ENCODE measurements at regions not wholly inside any gene's neighbourhood (a gene's known extent, or its start where the extent isn't known, plus 50 kb on each side); places are given as distances from the start of the nearest gene placed in this dataset.
"Not testable (repeated sequence)": the region's sequence is repeated elsewhere in the genome, so short reads cannot be mapped to it uniquely, and the experiment has no call there.

DNA sequence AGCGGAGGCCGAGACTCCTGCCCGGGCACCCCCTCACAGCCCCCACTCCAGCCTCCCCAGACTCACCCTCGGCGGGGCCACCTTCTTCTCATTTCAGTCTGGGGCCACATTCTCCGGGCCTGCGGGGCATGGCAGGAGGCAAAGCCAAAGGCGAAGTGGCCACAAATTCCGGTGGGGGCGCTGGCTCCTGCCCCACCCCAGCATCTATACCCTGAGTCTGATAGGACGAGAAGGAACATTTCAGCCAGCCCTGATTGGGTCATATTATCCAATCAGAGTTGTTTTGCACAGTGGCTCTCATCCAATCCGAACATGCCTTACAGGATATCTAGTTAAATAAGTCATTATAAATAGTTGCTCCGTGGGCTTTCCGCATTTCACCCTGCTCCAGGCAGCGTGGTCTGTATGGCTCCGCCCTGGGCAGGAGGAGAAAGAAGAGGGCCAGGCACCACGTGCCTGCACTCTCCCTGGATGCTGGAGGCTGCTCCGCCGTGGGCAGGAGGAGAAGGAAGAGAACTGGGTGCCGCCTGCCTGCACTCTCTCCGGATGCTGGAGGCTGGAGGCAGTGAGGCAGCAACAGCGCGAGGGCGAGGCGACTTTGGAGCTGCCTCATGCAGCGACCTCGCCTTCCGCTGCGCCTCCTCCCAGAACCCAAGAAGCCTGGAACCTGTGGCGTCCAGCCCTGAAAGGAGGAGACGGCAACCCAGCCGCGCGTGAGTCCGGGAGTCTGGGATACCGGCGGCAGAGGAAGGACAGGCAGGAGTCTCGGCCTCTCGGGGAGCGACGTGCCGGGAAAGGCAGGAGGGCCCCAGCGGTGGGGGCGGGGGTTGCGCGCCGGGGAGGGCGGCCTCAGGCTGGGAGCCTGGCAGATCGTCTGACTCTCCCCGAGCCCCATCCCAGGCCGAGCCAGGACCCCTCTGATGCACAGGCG, 162.9 kb downstream of the ZNF33B start:
- Mint-ChIP-seq H3K9me3 (peaks cover 0 to 2% of the 10 kb centered on the region in 2 donors), H3K4me1 (ENCODE audit: low read depth) (peaks cover 10% of the 10 kb centered on the region), H3K36me3 (ENCODE audit: insufficient read depth in 2 of 2) (peaks cover 0 to 4% of the 10 kb centered on the region in 2 donors), H3K27me3 (ENCODE audit: low read depth) (peaks cover 38% of the 10 kb centered on the region), H3K27ac (no peak overlapping the region), H3K4me3 (peak overlapping the region; percentile 22 to 56)
- DNase-seq: no peak
- no peak for ATAC-seq (replicated peaks in 1 of 2)

DNA sequence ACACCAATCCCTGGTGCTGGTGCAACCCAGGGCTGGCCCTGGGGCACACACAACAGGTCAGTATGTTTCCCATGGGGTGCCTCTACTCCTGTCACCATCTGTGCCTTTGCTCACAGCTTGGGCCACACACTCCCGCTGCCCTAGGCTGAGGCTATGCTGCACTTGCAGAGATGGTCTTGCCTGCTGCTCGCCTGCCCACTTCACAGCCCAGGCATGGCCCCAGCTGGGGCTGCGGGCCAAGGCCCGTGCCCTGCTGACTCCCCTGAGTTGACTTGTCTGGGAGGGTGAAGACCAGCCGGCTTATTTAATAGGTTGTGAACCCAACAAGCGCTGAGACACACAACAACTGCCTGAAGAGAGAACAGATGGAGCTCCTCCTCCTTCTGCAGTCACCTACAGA, 184.1 kb downstream of the ZNF33B start:
- no peaks in the 10 kb centered on the region for H3K27me3 Mint-ChIP-seq (ENCODE audit: low read depth)
- DNase-seq (no peak), ATAC-seq (replicated peaks in 1 of 2) (no peak)
- H3K36me3 Mint-ChIP-seq (ENCODE audit: insufficient read depth in 2 of 2): no peaks in the 10 kb centered on the region
- H3K9me3 Mint-ChIP-seq: peaks cover 2 to 3% of the 10 kb centered on the region in 2 donors
- no peak overlapping the region for H3K27ac Mint-ChIP-seq
- H3K4me1 Mint-ChIP-seq (ENCODE audit: low read depth): no peaks in the 10 kb centered on the region
- no peak overlapping the region for H3K4me3 Mint-ChIP-seq

DNA sequence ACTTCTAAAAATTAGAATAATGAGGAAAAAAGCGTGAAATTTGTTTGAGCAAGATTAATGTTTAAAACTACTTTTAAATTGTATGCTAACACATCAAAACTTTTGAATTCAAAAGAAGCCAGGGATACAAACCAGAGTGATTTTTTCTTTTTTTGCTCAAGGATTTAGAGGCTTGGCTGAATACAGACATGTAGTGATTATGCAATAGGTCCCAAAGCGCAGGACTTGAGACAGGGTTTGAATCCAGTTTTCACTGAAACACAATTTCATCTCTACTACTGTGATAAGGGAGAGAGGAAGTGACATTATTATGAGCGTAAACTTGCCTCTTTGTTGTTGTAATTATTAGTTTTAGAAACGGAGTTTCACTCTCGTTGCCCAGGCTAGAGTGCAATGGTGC, 207.3 kb downstream of the ZNF33B start:
- Mint-ChIP-seq H3K27me3 (ENCODE audit: low read depth) (no peaks in the 10 kb centered on the region), H3K4me1 (ENCODE audit: low read depth) (no peaks in the 10 kb centered on the region), H3K27ac (no peak overlapping the region), H3K4me3 (no peak overlapping the region), H3K36me3 (ENCODE audit: insufficient read depth in 2 of 2) (no peaks in the 10 kb centered on the region), H3K9me3 (no peaks in the 10 kb centered on the region)
- DNase-seq (no peak), ATAC-seq (replicated peaks in 1 of 2) (no peak)

DNA sequence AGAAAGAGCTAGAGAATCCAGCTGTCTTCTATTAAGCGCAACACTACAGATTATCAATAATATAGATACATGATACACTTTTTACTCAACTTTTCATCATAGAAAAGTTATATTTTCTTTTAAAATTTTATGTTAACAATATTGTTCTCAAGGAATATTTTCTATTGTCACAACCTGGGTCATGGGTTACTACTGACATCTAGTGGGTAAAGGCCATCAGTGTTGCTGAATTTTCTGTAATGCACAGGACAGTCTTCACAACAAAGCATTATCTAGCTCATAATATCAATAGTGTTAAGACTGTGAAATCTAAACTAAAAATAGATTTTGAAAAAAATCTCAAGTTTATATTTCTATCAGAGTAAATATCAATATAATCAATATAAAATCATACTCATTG, 209.8 kb downstream of the ZNF33B start:
- Mint-ChIP-seq H3K4me1 (ENCODE audit: low read depth) (no peaks in the 10 kb centered on the region), H3K36me3 (ENCODE audit: insufficient read depth in 2 of 2) (no peaks in the 10 kb centered on the region), H3K27me3 (ENCODE audit: low read depth) (no peaks in the 10 kb centered on the region), H3K27ac (no peak overlapping the region), H3K9me3 (no peaks in the 10 kb centered on the region), H3K4me3 (no peak overlapping the region)
- ATAC-seq (replicated peaks in 1 of 2) (no peak), DNase-seq (no peak)

DNA sequence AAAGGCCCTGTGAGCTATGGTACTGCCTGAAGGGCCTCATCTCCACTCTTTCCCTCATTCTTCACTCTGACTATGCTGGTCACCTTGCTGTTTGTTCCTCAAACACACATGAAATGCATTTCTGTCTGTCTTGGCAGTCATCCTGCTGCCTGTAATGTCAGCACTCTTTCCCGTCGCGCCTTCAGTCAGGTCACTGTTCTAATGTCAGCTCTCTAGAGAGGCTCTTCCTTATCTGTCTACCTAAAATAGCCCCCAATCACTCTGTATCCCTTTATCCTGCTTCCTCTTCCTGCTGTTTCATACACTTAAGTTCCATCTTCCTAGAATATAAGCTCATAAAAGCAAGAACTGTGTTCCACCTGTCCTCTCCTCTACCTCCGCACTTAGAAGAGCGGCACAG, 215.5 kb downstream of the ZNF33B start:
- H3K27me3 Mint-ChIP-seq (ENCODE audit: low read depth): peaks cover 10% of the 10 kb centered on the region
- no peak overlapping the region for H3K4me3 Mint-ChIP-seq
- no peaks in the 10 kb centered on the region for H3K36me3 Mint-ChIP-seq (ENCODE audit: insufficient read depth in 2 of 2)
- H3K9me3 Mint-ChIP-seq: no peaks in the 10 kb centered on the region
- DNase-seq: no peak
- no peaks in the 10 kb centered on the region for H3K4me1 Mint-ChIP-seq (ENCODE audit: low read depth)
- H3K27ac Mint-ChIP-seq: no peak overlapping the region
- ATAC-seq (replicated peaks in 1 of 2): no peak

DNA sequence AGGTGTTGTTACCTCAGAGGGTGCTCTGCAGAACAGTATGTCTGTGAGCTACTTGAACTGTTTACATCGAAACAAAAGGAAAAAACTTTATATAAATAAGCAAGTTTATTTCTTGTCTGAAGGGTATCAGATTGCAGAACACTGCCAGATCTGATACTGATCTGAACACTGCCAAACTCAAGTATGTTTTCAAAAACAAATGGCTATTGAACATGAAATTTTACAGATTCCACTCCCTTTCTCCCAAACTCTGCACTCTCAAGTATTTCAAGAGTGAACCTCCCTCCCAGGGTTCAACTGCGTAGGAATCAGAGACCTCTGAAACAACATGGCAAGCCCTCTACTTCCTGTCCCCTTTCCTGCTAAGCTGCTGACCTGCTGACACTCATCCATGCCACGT, 216.6 kb downstream of the ZNF33B start:
- Mint-ChIP-seq H3K9me3 (no peaks in the 10 kb centered on the region), H3K36me3 (ENCODE audit: insufficient read depth in 2 of 2) (no peaks in the 10 kb centered on the region), H3K4me1 (ENCODE audit: low read depth) (no peaks in the 10 kb centered on the region), H3K27me3 (ENCODE audit: low read depth) (peaks cover 10% of the 10 kb centered on the region), H3K4me3 (no peak overlapping the region), H3K27ac (no peak overlapping the region)
- DNase-seq: no peak
- ATAC-seq (replicated peaks in 1 of 2): no peak

DNA sequence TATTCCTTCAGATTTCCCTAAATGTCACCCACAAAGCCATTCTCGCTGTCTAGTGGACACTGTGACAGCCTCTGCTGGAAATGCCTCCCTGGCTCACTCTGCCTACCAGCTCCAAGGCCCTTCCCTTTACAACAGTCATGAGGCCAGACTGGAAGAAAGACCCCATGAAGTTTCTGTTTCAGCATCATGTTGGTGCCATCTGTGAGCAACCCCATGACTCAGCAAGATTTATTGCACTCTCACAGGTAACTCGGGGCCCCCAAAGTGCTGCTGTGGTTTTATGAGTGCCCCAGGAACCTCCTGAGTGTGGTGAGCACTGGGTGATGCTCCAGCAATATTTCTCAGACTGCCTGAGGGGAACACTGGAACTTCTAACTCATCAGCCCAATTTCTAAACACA, 218.6 kb downstream of the ZNF33B start:
- Mint-ChIP-seq H3K4me1 (ENCODE audit: low read depth) (no peaks in the 10 kb centered on the region), H3K27ac (no peak overlapping the region), H3K27me3 (ENCODE audit: low read depth) (peaks cover 10% of the 10 kb centered on the region), H3K9me3 (no peaks in the 10 kb centered on the region), H3K36me3 (ENCODE audit: insufficient read depth in 2 of 2) (no peaks in the 10 kb centered on the region), H3K4me3 (no peak overlapping the region)
- DNase-seq (no peak), ATAC-seq (replicated peaks in 1 of 2) (no peak)

DNA sequence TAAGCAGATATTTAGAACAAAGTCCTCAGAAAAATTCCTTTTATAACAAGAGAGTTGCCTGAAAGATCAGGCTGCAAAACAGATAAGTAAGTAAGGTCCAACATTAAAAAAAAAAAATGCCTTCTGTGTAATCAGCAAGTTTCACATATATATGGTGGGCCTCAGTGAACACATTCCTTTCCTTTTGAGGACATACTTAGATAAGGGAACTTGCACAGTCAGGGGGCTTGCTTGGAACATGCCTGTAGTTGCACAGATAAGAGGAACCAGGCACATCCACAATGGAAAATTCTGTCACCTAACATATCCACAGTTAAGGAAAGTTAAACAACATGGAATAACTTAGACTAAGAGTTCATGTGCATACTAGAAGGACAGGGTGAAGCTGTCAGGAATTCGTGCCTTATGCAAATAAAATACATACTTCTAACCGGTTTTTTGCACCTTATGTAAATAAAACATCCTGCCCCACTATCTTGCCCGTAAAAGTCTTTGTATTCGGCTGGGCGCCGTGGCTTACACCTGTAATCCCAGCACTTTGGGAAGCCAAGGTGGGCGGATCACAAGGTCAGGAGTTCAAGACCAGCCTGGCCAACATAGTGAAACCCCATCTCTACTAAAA, 257.3 kb downstream of the ZNF33B start:
- Mint-ChIP-seq H3K27ac (no peak overlapping the region), H3K27me3 (ENCODE audit: low read depth) (no peaks in the 10 kb centered on the region), H3K9me3 (peaks cover 10 to 11% of the 10 kb centered on the region in 2 donors), H3K4me1 (ENCODE audit: low read depth) (no peaks in the 10 kb centered on the region), H3K4me3 (no peak overlapping the region), H3K36me3 (ENCODE audit: insufficient read depth in 2 of 2) (no peaks in the 10 kb centered on the region)
- no peak for DNase-seq
- ATAC-seq (replicated peaks in 1 of 2): no peak

DNA sequence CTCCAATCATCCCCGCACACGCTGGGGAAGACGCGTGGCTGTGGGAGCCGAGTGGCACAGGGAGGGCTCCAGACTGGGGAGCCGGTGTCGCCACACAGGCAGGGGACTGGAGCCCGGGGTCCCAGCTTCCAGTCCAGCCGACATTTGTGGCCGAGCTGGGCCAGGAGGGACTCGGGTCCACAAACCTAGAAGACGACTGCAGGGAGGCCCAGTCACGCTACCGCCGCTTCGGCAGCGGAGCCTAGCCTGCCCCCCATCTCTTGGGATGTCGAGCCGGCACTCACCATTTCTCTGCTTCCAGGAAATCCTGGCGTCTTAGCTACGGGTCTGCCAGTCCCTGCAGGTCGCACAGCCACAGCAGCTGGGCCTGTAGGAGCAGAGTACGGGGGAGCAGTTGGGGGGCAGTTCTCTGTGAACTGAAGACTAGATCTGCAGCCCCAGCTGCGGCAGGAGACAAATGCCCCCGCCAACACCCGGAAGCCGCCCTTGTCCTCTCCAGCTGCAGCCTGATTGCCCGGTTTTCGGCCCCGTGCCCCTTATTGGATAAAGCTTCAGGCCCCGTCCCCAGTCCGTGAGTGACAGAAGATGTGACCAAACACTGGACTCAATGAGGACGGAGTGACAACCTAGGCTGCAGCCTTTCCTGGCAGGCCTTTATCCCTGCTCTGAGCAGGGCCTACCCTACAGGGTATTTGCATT, 270.7 kb downstream of the ZNF33B start:
- ATAC-seq (replicated peaks in 1 of 2): peak in 1 of 2 donors; percentile 51
- Mint-ChIP-seq H3K4me3 (no peak overlapping the region), H3K4me1 (ENCODE audit: low read depth) (no peaks in the 10 kb centered on the region), H3K9me3 (peaks cover 3 to 6% of the 10 kb centered on the region in 2 donors), H3K27me3 (ENCODE audit: low read depth) (peaks cover 5% of the 10 kb centered on the region), H3K27ac (no peak overlapping the region), H3K36me3 (ENCODE audit: insufficient read depth in 2 of 2) (peaks cover under 1 to 2% of the 10 kb centered on the region in 2 donors)
- peak in 1 of 2 donors; percentile 1 for DNase-seq

DNA sequence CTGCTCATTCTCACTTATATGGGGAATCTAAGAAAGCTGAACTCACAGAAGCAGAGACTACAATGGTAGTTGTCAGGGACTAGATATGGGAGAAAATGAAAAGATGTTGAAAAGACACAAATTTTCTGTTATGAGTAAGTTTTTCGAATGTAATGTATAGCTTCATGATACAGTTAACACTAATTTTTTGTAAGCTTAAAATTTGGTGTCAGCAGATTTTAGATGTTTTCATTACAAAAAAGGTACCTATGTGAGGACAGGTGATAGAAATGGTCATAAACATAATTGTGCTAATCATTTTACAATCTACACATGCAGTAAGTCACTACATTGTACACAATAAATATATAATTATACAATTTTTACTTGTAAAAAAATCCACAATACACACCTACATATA, 286.6 kb downstream of the ZNF33B start:
- H3K4me3 Mint-ChIP-seq: no peak overlapping the region
- peaks cover 0 to 4% of the 10 kb centered on the region in 2 donors for H3K36me3 Mint-ChIP-seq (ENCODE audit: insufficient read depth in 2 of 2)
- H3K27me3 Mint-ChIP-seq (ENCODE audit: low read depth): no peaks in the 10 kb centered on the region
- H3K9me3 Mint-ChIP-seq: peaks cover 2 to 5% of the 10 kb centered on the region in 2 donors
- no peaks in the 10 kb centered on the region for H3K4me1 Mint-ChIP-seq (ENCODE audit: low read depth)
- no peak overlapping the region for H3K27ac Mint-ChIP-seq
- ATAC-seq (replicated peaks in 1 of 2): no peak
- no peak for DNase-seq

DNA sequence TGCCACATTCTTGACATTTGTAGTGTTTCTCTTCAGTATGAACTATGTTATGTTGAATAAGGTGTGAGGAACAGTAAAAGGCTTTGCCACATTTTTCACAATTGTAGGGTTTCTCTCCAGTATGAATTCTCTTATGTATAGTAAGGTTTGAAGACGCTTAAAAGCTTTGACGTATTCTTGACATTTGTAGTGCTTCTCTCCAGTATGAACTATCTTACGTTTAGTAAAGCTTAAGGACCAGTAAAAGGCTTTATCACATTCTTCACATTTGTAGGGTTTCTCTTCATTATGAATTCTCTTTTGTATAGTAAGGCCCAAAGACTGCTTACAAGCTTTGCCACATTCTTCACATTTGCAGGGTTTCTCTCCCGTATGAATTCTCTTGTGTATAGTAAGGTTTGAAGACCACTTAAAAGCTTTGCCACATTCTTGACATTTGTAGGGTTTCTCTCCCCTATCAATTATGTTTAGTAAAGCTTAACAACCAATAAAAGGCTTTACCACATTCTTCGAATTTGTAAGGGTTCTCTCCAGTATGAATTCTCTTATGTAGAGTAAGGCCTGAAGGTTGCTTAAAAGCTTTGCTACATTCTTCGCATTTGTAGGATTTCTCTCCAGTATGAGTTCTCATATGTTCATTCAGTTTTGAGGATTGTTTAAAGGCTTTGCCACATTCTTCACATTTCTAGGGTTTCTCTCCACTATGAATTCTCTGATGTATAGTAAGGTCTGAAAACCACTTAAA, 301.6 kb downstream of the ZNF33B start:
- Mint-ChIP-seq H3K9me3 (peaks cover 22 to 24% of the 10 kb centered on the region in 2 donors), H3K36me3 (ENCODE audit: insufficient read depth in 2 of 2) (peaks cover 12 to 35% of the 10 kb centered on the region in 2 donors)
- H3K27ac Mint-ChIP-seq; H3K27me3 Mint-ChIP-seq (ENCODE audit: low read depth); ATAC-seq (replicated peaks in 1 of 2); DNase-seq; H3K4me3 Mint-ChIP-seq; H3K4me1 Mint-ChIP-seq (ENCODE audit: low read depth): not testable (repeated sequence)

DNA sequence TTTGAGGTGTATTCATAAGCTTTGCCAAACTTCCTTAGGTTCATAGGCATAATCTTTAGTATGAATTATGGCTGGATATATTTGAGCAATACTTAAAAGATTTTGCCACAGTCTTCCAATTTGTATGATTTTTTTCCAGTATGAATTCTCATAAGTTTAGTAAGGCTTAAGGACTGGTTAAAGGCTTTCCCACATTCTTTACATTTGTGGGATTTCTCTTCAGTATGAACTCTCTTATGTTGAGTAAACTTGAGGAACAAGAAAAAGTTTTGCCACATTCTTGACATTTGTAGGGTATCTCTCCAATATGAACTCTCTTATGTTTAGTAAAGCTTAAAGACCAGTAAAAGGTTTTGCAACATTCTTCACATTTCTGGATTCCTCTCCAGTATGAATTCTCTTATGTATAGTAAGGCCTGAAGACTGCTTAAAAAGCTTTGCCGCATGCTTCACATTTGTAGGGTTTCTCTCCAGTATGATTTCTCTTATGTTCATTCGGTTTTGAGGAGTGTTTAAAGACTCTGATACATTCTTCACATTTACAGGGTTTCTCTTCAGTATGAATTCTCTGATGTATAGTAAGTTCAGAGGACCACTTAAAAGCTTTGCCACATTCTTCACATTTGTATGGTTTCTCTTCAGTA, 302.6 kb downstream of the ZNF33B start:
- H3K9me3 Mint-ChIP-seq: peaks cover 22 to 24% of the 10 kb centered on the region in 2 donors
- not testable (repeated sequence) for H3K27me3 Mint-ChIP-seq (ENCODE audit: low read depth); ATAC-seq (replicated peaks in 1 of 2); DNase-seq; H3K4me3 Mint-ChIP-seq; H3K4me1 Mint-ChIP-seq (ENCODE audit: low read depth); H3K27ac Mint-ChIP-seq
- peaks cover 12 to 35% of the 10 kb centered on the region in 2 donors for H3K36me3 Mint-ChIP-seq (ENCODE audit: insufficient read depth in 2 of 2)
